ENCODE measurements at regions not wholly inside any gene's neighbourhood (a gene's known extent, or its start where the extent isn't known, plus 50 kb on each side); places are given as distances from the start of the nearest gene placed in this dataset.

GRCh38 chr20:52364405-52364804 lies 172.8 kb upstream of the ZFP64 start:
- DNase-seq (ENCODE audit: low spot score, unreplicated experiment) = no peak
- Mint-ChIP-seq H3K27ac (no peak overlapping the region), H3K4me3 (ENCODE audit: low read depth) (no peak overlapping the region), H3K9me3 (ENCODE audit: low read depth) (no peaks in the 10 kb centered on the region), H3K27me3 (peaks cover 7% of the 10 kb centered on the region), H3K4me1 (ENCODE audit: low read depth) (no peaks in the 10 kb centered on the region), H3K36me3 (ENCODE audit: insufficient read depth) (no peaks in the 10 kb centered on the region)
- no peak for TF ChIP-seq CTCF (IDR thresholded peaks at IDR 0.05; ENCODE audit: unreplicated experiment)

GRCh38 chr20:52361650-52362049 lies 170.1 kb upstream of the ZFP64 start:
- TF ChIP-seq CTCF (IDR thresholded peaks at IDR 0.05; ENCODE audit: unreplicated experiment) = no peak
- peaks cover 11% of the 10 kb centered on the region for H3K27me3 Mint-ChIP-seq
- no peak for DNase-seq (ENCODE audit: low spot score, unreplicated experiment)
- no peaks in the 10 kb centered on the region for H3K4me1 Mint-ChIP-seq (ENCODE audit: low read depth)
- H3K9me3 Mint-ChIP-seq (ENCODE audit: low read depth) = no peaks in the 10 kb centered on the region
- H3K4me3 Mint-ChIP-seq (ENCODE audit: low read depth) = no peak overlapping the region
- H3K36me3 Mint-ChIP-seq (ENCODE audit: insufficient read depth) = no peaks in the 10 kb centered on the region
- no peak overlapping the region for H3K27ac Mint-ChIP-seq

- DNase-seq (ENCODE audit: low spot score, unreplicated experiment) = no peak
- Mint-ChIP-seq H3K27ac (no peak overlapping the region), H3K4me3 (ENCODE audit: low read depth) (no peak overlapping the region), H3K9me3 (ENCODE audit: low read depth) (peaks cover 6% of the 10 kb centered on the region), H3K36me3 (ENCODE audit: insufficient read depth) (no peaks in the 10 kb centered on the region), H3K4me1 (ENCODE audit: low read depth) (no peaks in the 10 kb centered on the region), H3K27me3 (no peaks in the 10 kb centered on the region)
- no peak for TF ChIP-seq CTCF (IDR thresholded peaks at IDR 0.05; ENCODE audit: unreplicated experiment)
Measured at GRCh38 chr20:52349806-52350205, 158.2 kb upstream of the ZFP64 start.

GRCh38 chr20:52348434-52348833 lies 156.9 kb upstream of the ZFP64 start:
- Mint-ChIP-seq H3K9me3 (ENCODE audit: low read depth) (peaks cover 6% of the 10 kb centered on the region), H3K4me1 (ENCODE audit: low read depth) (no peaks in the 10 kb centered on the region), H3K4me3 (ENCODE audit: low read depth) (no peak overlapping the region), H3K27ac (no peak overlapping the region), H3K36me3 (ENCODE audit: insufficient read depth) (no peaks in the 10 kb centered on the region), H3K27me3 (peaks cover 4% of the 10 kb centered on the region)
- DNase-seq (ENCODE audit: low spot score, unreplicated experiment) = no peak
- no peak for TF ChIP-seq CTCF (IDR thresholded peaks at IDR 0.05; ENCODE audit: unreplicated experiment)

- no peak for DNase-seq (ENCODE audit: low spot score, unreplicated experiment)
- H3K36me3 Mint-ChIP-seq (ENCODE audit: insufficient read depth) = no peaks in the 10 kb centered on the region
- no peaks in the 10 kb centered on the region for H3K4me1 Mint-ChIP-seq (ENCODE audit: low read depth)
- no peak overlapping the region for H3K27ac Mint-ChIP-seq
- TF ChIP-seq CTCF (IDR thresholded peaks at IDR 0.05; ENCODE audit: unreplicated experiment) = no peak
- H3K27me3 Mint-ChIP-seq = peaks cover 10% of the 10 kb centered on the region
- no peak overlapping the region for H3K4me3 Mint-ChIP-seq (ENCODE audit: low read depth)
- no peaks in the 10 kb centered on the region for H3K9me3 Mint-ChIP-seq (ENCODE audit: low read depth)
Measured at GRCh38 chr20:52346797-52347196, 155.2 kb upstream of the ZFP64 start.
